ENCODE measurements at regions not wholly inside any gene's neighbourhood (a gene's known extent, or its start where the extent isn't known, plus 50 kb on each side); places are given as distances from the start of the nearest gene placed in this dataset.
"Not testable (repeated sequence)": the region's sequence is repeated elsewhere in the genome, so short reads cannot be mapped to it uniquely, and the experiment has no call there.

- peak; percentile 9 for DNase-seq (ENCODE audit: low spot score)
Observed at GRCh38 chr4:138438608-138439007, 196.5 kb upstream of the SLC7A11 start.

- DNase-seq (ENCODE audit: low spot score), result no peak
Observed at GRCh38 chr4:138437263-138437851, 195.2 kb upstream of the SLC7A11 start.

GRCh38 chr4:138435733-138436132 is 193.6 kb upstream of the SLC7A11 start:
- not testable (repeated sequence) for DNase-seq (ENCODE audit: low spot score)

GRCh38 chr4:138435046-138435445 is 192.9 kb upstream of the SLC7A11 start:
- DNase-seq (ENCODE audit: low spot score), result not testable (repeated sequence)

GRCh38 chr4:138428611-138429010 is 186.5 kb upstream of the SLC7A11 start:
- no peak for DNase-seq (ENCODE audit: low spot score)

- DNase-seq (ENCODE audit: low spot score), result no peak
Observed at GRCh38 chr4:138426786-138427185, 184.6 kb upstream of the SLC7A11 start.

- DNase-seq (ENCODE audit: low spot score), result no peak
Observed at GRCh38 chr4:138420471-138420870, 178.3 kb upstream of the SLC7A11 start.

GRCh38 chr4:138414202-138414601 is 172.1 kb upstream of the SLC7A11 start:
- peak; percentile 9 for DNase-seq (ENCODE audit: low spot score)

- no peak for DNase-seq (ENCODE audit: low spot score)
Observed at GRCh38 chr4:138413273-138413672, 171.1 kb upstream of the SLC7A11 start.

- DNase-seq (ENCODE audit: low spot score), result no peak
Observed at GRCh38 chr4:138412847-138413246, 170.7 kb upstream of the SLC7A11 start.

GRCh38 chr4:138410266-138410665 is 168.1 kb upstream of the SLC7A11 start:
- no peak for DNase-seq (ENCODE audit: low spot score)

- no peak for DNase-seq (ENCODE audit: low spot score)
Observed at GRCh38 chr4:138409670-138410069, 167.5 kb upstream of the SLC7A11 start.

GRCh38 chr4:138408758-138409157 is 166.6 kb upstream of the SLC7A11 start:
- no peak for DNase-seq (ENCODE audit: low spot score)

GRCh38 chr4:138407329-138407728 is 165.2 kb upstream of the SLC7A11 start:
- DNase-seq (ENCODE audit: low spot score), result no peak

GRCh38 chr4:138406876-138407275 is 164.7 kb upstream of the SLC7A11 start:
- no peak for DNase-seq (ENCODE audit: low spot score)

- peak; percentile 13 for DNase-seq (ENCODE audit: low spot score)
Observed at GRCh38 chr4:138405934-138406567, 163.9 kb upstream of the SLC7A11 start.

GRCh38 chr4:138405466-138405891 is 163.3 kb upstream of the SLC7A11 start:
- DNase-seq (ENCODE audit: low spot score), result no peak

GRCh38 chr4:138404801-138405200 is 162.7 kb upstream of the SLC7A11 start:
- DNase-seq (ENCODE audit: low spot score), result no peak

GRCh38 chr4:138404251-138404650 is 162.1 kb upstream of the SLC7A11 start:
- DNase-seq (ENCODE audit: low spot score), result no peak

GRCh38 chr4:138401334-138401733 is 159.2 kb upstream of the SLC7A11 start:
- no peak for DNase-seq (ENCODE audit: low spot score)

GRCh38 chr4:138400543-138400942 is 158.4 kb upstream of the SLC7A11 start:
- DNase-seq (ENCODE audit: low spot score), result no peak

- DNase-seq (ENCODE audit: low spot score), result no peak
Observed at GRCh38 chr4:138400066-138400465, 157.9 kb upstream of the SLC7A11 start.

- DNase-seq (ENCODE audit: low spot score), result no peak
Observed at GRCh38 chr4:138399081-138399480, 156.9 kb upstream of the SLC7A11 start.

GRCh38 chr4:138398322-138398721 is 156.2 kb upstream of the SLC7A11 start:
- no peak for DNase-seq (ENCODE audit: low spot score)
